ENCODE measurements at regions not wholly inside any gene's neighbourhood (a gene's known extent, or its start where the extent isn't known, plus 50 kb on each side); places are given as distances from the start of the nearest gene placed in this dataset.

GRCh38 chrX:137101273-137101990, 67.6 kb upstream of the GPR101 start:
- no peaks in the 10 kb centered on the region for H3K4me1 ChIP-seq (ENCODE audit: control insufficient read depth in 1 of 2, low read depth in 2 of 2)
- no peak overlapping the region for H3K27ac ChIP-seq
- DNase-seq (ENCODE audit: low spot score) (no peak), ATAC-seq (ENCODE audit: insufficient number of reproducible peaks, low FRiP score, low read depth) (no peak)
- TF ChIP-seq CTCF (IDR thresholded peaks at IDR 0.05): no peak
- no peaks in the 10 kb centered on the region for H3K9me3 ChIP-seq
- no peaks in the 10 kb centered on the region for H3K27me3 ChIP-seq (replicated peaks; ENCODE audit: insufficient read depth)
- H3K4me3 ChIP-seq: no peak overlapping the region
- no peaks in the 10 kb centered on the region for H3K36me3 ChIP-seq

Measured in thoracic aorta (tissue), 2 donors.